Hepatocyte (in vitro differentiated cells): ENCODE measurements at regions not wholly inside any gene's neighbourhood (a gene's known extent, or its start where the extent isn't known, plus 50 kb on each side); places are given as distances from the start of the nearest gene placed in this dataset.

Experiments used
- DNase-seq: peaks from one replicate; pipeline ENCODE4 v3.0.0-alpha.2; 2016; ENCODE audit warnings: low spot score
- H2AFZ ChIP-seq: fragments of 200-600 bp; sonication (generic); 2 replicates; pipeline ENCODE4 v1.6.0; 2016; ENCODE audit warnings: antibody characterized with exemption, mild to moderate bottlenecking
- H3K27ac ChIP-seq: fragments of 200-600 bp; sonication (generic); 2 replicates; pipeline ENCODE4 v1.5.1; 2016; ENCODE audit warnings: mild to moderate bottlenecking
- H3K27me3 ChIP-seq: fragments of 200-600 bp; sonication (generic); 2 replicates; pipeline ENCODE4 v1.6.1; 2016
- H3K36me3 ChIP-seq: fragments of 200-600 bp; sonication (generic); replicated peaks from 2 replicates; pipeline ENCODE4 v1.5.1; 2016; ENCODE audit warnings: low read depth; ENCODE audit not compliant: insufficient read depth
- H3K4me1 ChIP-seq: fragments of 200-600 bp; sonication (generic); 2 replicates; pipeline ENCODE4 v1.5.1; 2016; ENCODE audit warnings: mild to moderate bottlenecking, moderate library complexity; ENCODE audit not compliant: insufficient read depth
- H3K4me2 ChIP-seq: fragments of 200-600 bp; sonication (generic); 2 replicates; pipeline ENCODE4 v1.6.0; 2016
- H3K4me3 ChIP-seq: fragments of 200-600 bp; sonication (generic); 2 replicates; pipeline ENCODE4 v1.5.1; 2016; ENCODE audit warnings: mild to moderate bottlenecking
- H3K79me2 ChIP-seq: fragments of 200-600 bp; sonication (generic); 2 replicates; pipeline ENCODE4 v1.6.0; 2017; ENCODE audit warnings: mild to moderate bottlenecking
- H3K9me2 ChIP-seq: fragments of 200-600 bp; sonication (generic); replicated peaks from 2 replicates; pipeline ENCODE4 v1.6.0; 2017; ENCODE audit warnings: mild to moderate bottlenecking; ENCODE audit not compliant: insufficient read depth
- H3K9me3 ChIP-seq: fragments of 200-600 bp; sonication (generic); 2 replicates; pipeline ENCODE4 v1.5.1; 2016; ENCODE audit warnings: low read depth, mild to moderate bottlenecking
- H4K20me1 ChIP-seq: fragments of 200-600 bp; sonication (generic); 2 replicates; pipeline ENCODE4 v1.6.0; 2016; ENCODE audit warnings: mild to moderate bottlenecking; ENCODE audit not compliant: insufficient read depth, poor library complexity, severe bottlenecking
- EZH2 ChIP-seq: fragments of 200-600 bp; sonication (generic); IDR thresholded peaks from 2 replicates; pipeline ENCODE4 v1.6.1; 2016; ENCODE audit warnings: antibody characterized with exemption, mild to moderate bottlenecking, borderline replicate concordance
- EZH2phosphoT487 ChIP-seq: fragments of 200-600 bp; sonication (generic); IDR thresholded peaks from one replicate; pipeline ENCODE4 v1.6.1; 2018; ENCODE audit warnings: antibody characterized with exemption, mild to moderate bottlenecking, low read depth, moderate library complexity; ENCODE audit not compliant: unreplicated experiment, severe bottlenecking
- WGBS: methylation state at CpG from one replicate; pipeline ENCODE4 v1.1.6; 2016; ENCODE audit warnings: low lambda C conversion rate; ENCODE audit errors: missing lambda C conversion rate; 5-methylcytosine and 5-hydroxymethylcytosine counted together
- TF ChIP-seq, protein P1 (sequence below): fragments of 200-600 bp; sonication (generic); IDR thresholded peaks from 2 replicates; pipeline ENCODE4 v1.5.1; 2016; ENCODE audit warnings: antibody characterized with exemption, mild to moderate bottlenecking; ENCODE audit not compliant: poor library complexity

- H4K20me1 ChIP-seq = no peaks in the 10 kb centered on the region
- no peak overlapping the region for H3K4me2 ChIP-seq
- WGBS = 82% methylated on average over 11 of the region's 11 CpGs
- no peaks in the 10 kb centered on the region for H3K27me3 ChIP-seq
- H3K27ac ChIP-seq = no peak overlapping the region
- no peaks in the 10 kb centered on the region for H3K79me2 ChIP-seq
- TF ChIP-seq, protein P1, sequence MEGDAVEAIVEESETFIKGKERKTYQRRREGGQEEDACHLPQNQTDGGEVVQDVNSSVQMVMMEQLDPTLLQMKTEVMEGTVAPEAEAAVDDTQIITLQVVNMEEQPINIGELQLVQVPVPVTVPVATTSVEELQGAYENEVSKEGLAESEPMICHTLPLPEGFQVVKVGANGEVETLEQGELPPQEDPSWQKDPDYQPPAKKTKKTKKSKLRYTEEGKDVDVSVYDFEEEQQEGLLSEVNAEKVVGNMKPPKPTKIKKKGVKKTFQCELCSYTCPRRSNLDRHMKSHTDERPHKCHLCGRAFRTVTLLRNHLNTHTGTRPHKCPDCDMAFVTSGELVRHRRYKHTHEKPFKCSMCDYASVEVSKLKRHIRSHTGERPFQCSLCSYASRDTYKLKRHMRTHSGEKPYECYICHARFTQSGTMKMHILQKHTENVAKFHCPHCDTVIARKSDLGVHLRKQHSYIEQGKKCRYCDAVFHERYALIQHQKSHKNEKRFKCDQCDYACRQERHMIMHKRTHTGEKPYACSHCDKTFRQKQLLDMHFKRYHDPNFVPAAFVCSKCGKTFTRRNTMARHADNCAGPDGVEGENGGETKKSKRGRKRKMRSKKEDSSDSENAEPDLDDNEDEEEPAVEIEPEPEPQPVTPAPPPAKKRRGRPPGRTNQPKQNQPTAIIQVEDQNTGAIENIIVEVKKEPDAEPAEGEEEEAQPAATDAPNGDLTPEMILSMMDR = no peak
- TF ChIP-seq EZH2 (no peak), EZH2phosphoT487 (no peak)
- H3K4me1 ChIP-seq = no peaks in the 10 kb centered on the region
- no peaks in the 10 kb centered on the region for H3K9me3 ChIP-seq
- H3K36me3 ChIP-seq = no peaks in the 10 kb centered on the region
- H3K9me2 ChIP-seq = no peaks in the 10 kb centered on the region
- no peak overlapping the region for H3K4me3 ChIP-seq
- DNase-seq = no peak
- H2AFZ ChIP-seq = no peak overlapping the region
Measured at GRCh38 chr20:58070664-58071196, 157.7 kb downstream of the ANKRD60 start.

DNA sequence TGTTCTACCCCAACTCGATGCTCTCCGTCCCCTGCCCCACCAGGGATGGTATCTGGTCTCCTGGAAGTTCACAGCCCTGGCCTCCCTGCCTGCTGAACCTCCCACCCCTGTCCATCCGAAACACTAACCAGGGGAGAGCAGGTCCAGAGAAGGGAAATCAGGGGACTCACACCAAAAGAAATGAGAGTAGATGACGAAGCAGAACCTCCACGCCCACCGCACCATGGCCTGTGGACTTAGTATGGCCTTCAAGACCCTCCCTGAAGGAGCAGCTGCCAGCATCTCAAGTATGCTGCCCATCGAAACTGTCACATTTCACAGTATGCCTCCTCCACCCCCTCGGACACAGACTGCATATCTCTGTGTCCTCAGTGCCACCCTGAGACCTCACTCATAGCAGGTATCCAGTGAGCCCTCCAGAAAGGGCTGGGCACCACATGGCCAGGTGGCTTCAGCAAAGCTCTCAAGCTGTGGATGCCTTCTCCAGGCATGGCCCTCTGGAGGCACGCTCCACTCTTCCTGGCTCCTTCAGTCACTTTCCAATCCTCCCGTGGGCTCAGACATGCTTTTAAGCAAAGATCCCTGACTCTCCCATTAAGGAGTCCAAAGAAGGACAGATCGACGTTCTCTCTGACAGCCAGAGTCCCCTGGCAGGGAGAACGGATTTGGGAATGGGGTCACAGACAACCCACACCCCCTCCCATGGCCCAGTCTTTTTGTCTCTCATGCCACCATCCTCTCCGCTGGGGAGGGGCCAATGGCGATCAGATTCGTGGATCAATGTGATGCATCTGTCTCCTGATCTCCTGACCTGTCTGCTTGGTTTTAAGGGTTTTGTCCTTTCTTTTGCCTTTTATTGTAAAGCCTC, 158.4 kb downstream of the ANKRD60 start:
- Histone ChIP-seq H3K4me2 (no peak overlapping the region), H4K20me1 (no peaks in the 10 kb centered on the region), H3K9me3 (no peaks in the 10 kb centered on the region), H3K4me3 (no peak overlapping the region), H3K4me1 (no peaks in the 10 kb centered on the region), H3K9me2 (no peaks in the 10 kb centered on the region), H3K27ac (no peak overlapping the region), H3K27me3 (no peaks in the 10 kb centered on the region), H3K79me2 (no peaks in the 10 kb centered on the region), H3K36me3 (no peaks in the 10 kb centered on the region), H2AFZ (no peak overlapping the region)
- no peak for DNase-seq
- WGBS = 88% methylated on average over 16 of the region's 16 CpGs
- TF ChIP-seq, protein P1 = no peak
- TF ChIP-seq EZH2phosphoT487 (no peak), EZH2 (no peak)

DNA sequence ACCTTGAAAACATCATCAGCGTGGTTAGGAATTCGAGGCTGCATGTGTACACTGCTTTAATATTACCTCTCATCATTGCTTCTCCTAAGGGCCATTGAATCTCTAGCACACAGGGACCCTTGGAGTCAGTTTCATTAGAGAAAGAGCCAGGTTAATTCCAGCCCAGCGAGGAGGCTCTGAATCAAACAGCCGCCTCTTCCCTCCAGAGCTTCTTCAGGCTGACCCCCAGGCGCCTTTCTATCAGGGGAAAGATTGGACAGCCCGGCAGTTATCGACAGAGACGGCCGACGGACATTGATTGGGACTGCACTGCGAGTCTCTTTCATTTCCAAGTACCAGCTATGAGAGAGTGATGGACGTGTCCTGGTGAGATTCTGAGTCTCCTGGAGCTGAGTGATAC, 159.2 kb downstream of the ANKRD60 start:
- WGBS = 92% methylated on average over 12 of the region's 12 CpGs
- DNase-seq = no peak
- Histone ChIP-seq H3K9me3 (no peaks in the 10 kb centered on the region), H3K4me1 (no peaks in the 10 kb centered on the region), H3K4me2 (no peak overlapping the region), H3K27me3 (no peaks in the 10 kb centered on the region), H3K79me2 (no peaks in the 10 kb centered on the region), H2AFZ (no peak overlapping the region), H3K4me3 (no peak overlapping the region), H3K9me2 (no peaks in the 10 kb centered on the region), H4K20me1 (no peaks in the 10 kb centered on the region), H3K27ac (no peak overlapping the region), H3K36me3 (no peaks in the 10 kb centered on the region)
- no peak for TF ChIP-seq EZH2phosphoT487
- no peak for TF ChIP-seq EZH2
- TF ChIP-seq, protein P1 = no peak
